HUES48 (cell line): ENCODE measurements at regions not wholly inside any gene's neighbourhood (a gene's known extent, or its start where the extent isn't known, plus 50 kb on each side); places are given as distances from the start of the nearest gene placed in this dataset.
A peak's percentile ranks its signal among the peaks of the same experiment; 100 is the strongest.
"Not testable (repeated sequence)": the region's sequence is repeated elsewhere in the genome, so short reads cannot be mapped to it uniquely, and the experiment has no call there.

ENCODE experiments used
- H3K27ac ChIP-seq: one replicate; pipeline ENCODE4 v1.7.0; 2013; ENCODE audit warnings: low read depth, low read length, inconsistent platforms
- H3K27me3 ChIP-seq: 2 replicates; pipeline ENCODE4 v1.6.1; 2013; ENCODE audit warnings: mild to moderate bottlenecking, low read length; ENCODE audit not compliant: control insufficient read depth, insufficient read depth
- H3K36me3 ChIP-seq: 2 replicates; pipeline ENCODE4 v1.6.1; 2013; ENCODE audit warnings: low read length; ENCODE audit not compliant: control insufficient read depth, insufficient read depth
- H3K4me1 ChIP-seq: 2 replicates; pipeline ENCODE4 v1.6.1; 2013; ENCODE audit warnings: mild to moderate bottlenecking, low read length; ENCODE audit not compliant: control insufficient read depth, insufficient read depth
- H3K4me3 ChIP-seq: 2 replicates; pipeline ENCODE4 v1.5.1; 2013; ENCODE audit warnings: mild to moderate bottlenecking, low read depth, low read length
- H3K9ac ChIP-seq: 2 replicates; pipeline ENCODE4 v1.6.1; 2013; ENCODE audit warnings: mild to moderate bottlenecking, low read depth, low read length, moderate library complexity
- H3K9me3 ChIP-seq: 2 replicates; pipeline ENCODE4 v1.6.1; 2013; ENCODE audit warnings: low read length; ENCODE audit not compliant: control insufficient read depth, insufficient read depth

GRCh38 chr21:10417551-10418002 is 103.8 kb upstream of the TPTE start:
- Histone ChIP-seq H3K4me3 (peak overlapping the region; percentile 0; the same call in 1 of the 2 replicates), H3K9me3 (peaks cover 98% of the 10 kb centered on the region)
- H3K36me3 ChIP-seq, H3K4me1 ChIP-seq, H3K9ac ChIP-seq, H3K27ac ChIP-seq, H3K27me3 ChIP-seq: not testable (repeated sequence)

GRCh38 chr21:10418250-10419048 is 102.9 kb upstream of the TPTE start:
- H3K27ac ChIP-seq, H3K27me3 ChIP-seq, H3K4me1 ChIP-seq, H3K9ac ChIP-seq, H3K36me3 ChIP-seq: not testable (repeated sequence)
- Histone ChIP-seq H3K4me3 (peak overlapping the region; percentile 23), H3K9me3 (peaks cover 96% of the 10 kb centered on the region)

GRCh38 chr21:10421199-10421598 is 100.2 kb upstream of the TPTE start:
- peaks cover 92% of the 10 kb centered on the region for H3K9me3 ChIP-seq
- H3K9ac ChIP-seq = not testable (repeated sequence)

GRCh38 chr21:10421601-10422000 is 99.8 kb upstream of the TPTE start:
- H3K36me3 ChIP-seq, H3K4me1 ChIP-seq, H3K27ac ChIP-seq, H3K27me3 ChIP-seq, H3K9ac ChIP-seq: not testable (repeated sequence)
- H3K9me3 ChIP-seq = peaks cover 91% of the 10 kb centered on the region
- peak overlapping the region; percentile 30; the same call in 1 of the 2 replicates for H3K4me3 ChIP-seq

More at GRCh38 chr21:10421199-10421598, 100.2 kb upstream of the TPTE start:
- not testable (repeated sequence) for H3K27me3 ChIP-seq, H3K4me1 ChIP-seq, H3K27ac ChIP-seq, H3K36me3 ChIP-seq
- H3K4me3 ChIP-seq = peak overlapping the region; percentile 30; the same call in 1 of the 2 replicates

GRCh38 chr21:10424097-10424886 is 97.1 kb upstream of the TPTE start:
- H3K4me3 ChIP-seq, H3K27ac ChIP-seq, H3K9ac ChIP-seq, H3K27me3 ChIP-seq, H3K36me3 ChIP-seq, H3K4me1 ChIP-seq: not testable (repeated sequence)
- peaks cover 91% of the 10 kb centered on the region for H3K9me3 ChIP-seq

- peaks cover 91% of the 10 kb centered on the region for H3K9me3 ChIP-seq
Observed at GRCh38 chr21:10424887-10425145, 96.6 kb upstream of the TPTE start.

GRCh38 chr21:10425856-10426255 is 95.5 kb upstream of the TPTE start:
- no peak overlapping the region for H3K27ac ChIP-seq

More at GRCh38 chr21:10424887-10425145, 96.6 kb upstream of the TPTE start:
- H3K4me1 ChIP-seq, H3K36me3 ChIP-seq, H3K27me3 ChIP-seq, H3K27ac ChIP-seq, H3K9ac ChIP-seq, H3K4me3 ChIP-seq: not testable (repeated sequence)

GRCh38 chr21:10426812-10427211 is 94.6 kb upstream of the TPTE start:
- not testable (repeated sequence) for H3K27ac ChIP-seq, H3K27me3 ChIP-seq, H3K4me1 ChIP-seq, H3K9ac ChIP-seq, H3K36me3 ChIP-seq
- Histone ChIP-seq H3K4me3 (0 out of 2 replicates have a peak overlapping the region, but pooled peaks have one; percentile 17), H3K9me3 (peaks cover 92% of the 10 kb centered on the region)

More at GRCh38 chr21:10425856-10426255, 95.5 kb upstream of the TPTE start:
- H3K4me3 ChIP-seq = peak overlapping the region; percentile 20
- no peaks in the 10 kb centered on the region for H3K36me3 ChIP-seq
- peaks cover 92% of the 10 kb centered on the region for H3K9me3 ChIP-seq
- no peaks in the 10 kb centered on the region for H3K4me1 ChIP-seq
- H3K9ac ChIP-seq = no peak overlapping the region
- no peaks in the 10 kb centered on the region for H3K27me3 ChIP-seq

- H3K9me3 ChIP-seq = peaks cover 92% of the 10 kb centered on the region
- H3K27ac ChIP-seq = not testable (repeated sequence)
- H3K4me3 ChIP-seq = peak overlapping the region; percentile 17
Observed at GRCh38 chr21:10427277-10427676, 94.1 kb upstream of the TPTE start.

GRCh38 chr21:10428981-10429534 is 92.3 kb upstream of the TPTE start:
- Histone ChIP-seq H3K4me3 (peak overlapping the region; percentile 0; the same call in 1 of the 2 replicates), H3K9me3 (peaks cover 91% of the 10 kb centered on the region)
- H3K27ac ChIP-seq, H3K27me3 ChIP-seq, H3K9ac ChIP-seq, H3K36me3 ChIP-seq, H3K4me1 ChIP-seq: not testable (repeated sequence)

More at GRCh38 chr21:10427277-10427676, 94.1 kb upstream of the TPTE start:
- not testable (repeated sequence) for H3K9ac ChIP-seq, H3K36me3 ChIP-seq, H3K4me1 ChIP-seq, H3K27me3 ChIP-seq

- peaks cover 88% of the 10 kb centered on the region for H3K9me3 ChIP-seq
Observed at GRCh38 chr21:10430005-10430404, 91.4 kb upstream of the TPTE start.

More at GRCh38 chr21:10430005-10430404, 91.4 kb upstream of the TPTE start:
- no peak overlapping the region for H3K9ac ChIP-seq
- no peaks in the 10 kb centered on the region for H3K27me3 ChIP-seq
- H3K4me1 ChIP-seq = no peaks in the 10 kb centered on the region
- H3K36me3 ChIP-seq = no peaks in the 10 kb centered on the region
- no peak overlapping the region for H3K27ac ChIP-seq
- H3K4me3 ChIP-seq = peak overlapping the region; percentile 18; the same call in 1 of the 2 replicates
